IMR-90 (cell line): ENCODE measurements at regions not wholly inside any gene's neighbourhood (a gene's known extent, or its start where the extent isn't known, plus 50 kb on each side); places are given as distances from the start of the nearest gene placed in this dataset.

Source experiments
- ATAC-seq: fragments of 200-7000 bp; cut with Tn5 transposase; 2 replicates; pipeline ENCODE4 v1.9.1; 2020; ENCODE audit warnings: low read depth, mild to moderate bottlenecking, moderate library complexity
- BruUV-seq: library from RNA; stranded (reverse); fragments of 400-500 nt; replicated peaks from 2 replicates; lab custom pipeline; 2021; lab: Mats Ljungman, UMichigan
- CTCF ChIA-PET: fragments of 300-600 bp; formaldehyde crosslinking; extraction: SDS; loops from one replicate; lab custom pipeline; 2021; ENCODE audit warnings: antibody characterized with exemption; lab: Yijun Ruan, JAX
- POLR2A ChIA-PET: fragments of 300-600 bp; sonication (Branson Sonifier 250); formaldehyde crosslinking; loops from one replicate; lab custom pipeline; 2022; ENCODE audit warnings: antibody characterized with exemption; ENCODE audit not compliant: unreplicated experiment; lab: Charles Lee
- DNase-seq: peaks from one replicate; pipeline ENCODE4 v3.0.0; 2013
- H2AFZ ChIP-seq: replicated peaks from 2 replicates; pipeline ENCODE3; 2013; ENCODE audit warnings: low read length, mild to moderate bottlenecking; ENCODE audit not compliant: poor library complexity
- H2AK5ac ChIP-seq: 2 replicates; pipeline ENCODE4 v1.6.1; 2013; ENCODE audit warnings: low read depth, low read length, inconsistent platforms
- H2AK9ac ChIP-seq: replicated peaks from 2 replicates; pipeline ENCODE3; 2013; ENCODE audit warnings: mild to moderate bottlenecking, low read depth, low read length, moderate library complexity; ENCODE audit not compliant: poor library complexity
- H2BK120ac ChIP-seq: 2 replicates; pipeline ENCODE4 v1.6.1; 2013; ENCODE audit warnings: low read depth, low read length, inconsistent platforms
- H2BK15ac ChIP-seq: 3 replicates; pipeline ENCODE4 v1.6.1; 2013; ENCODE audit warnings: low read depth, low read length, inconsistent platforms
- H2BK20ac ChIP-seq: 2 replicates; pipeline ENCODE4 v1.6.1; 2013; ENCODE audit warnings: low read depth, mild to moderate bottlenecking, inconsistent platforms, low read length, moderate library complexity
- H2BK5ac ChIP-seq: 2 replicates; pipeline ENCODE4 v1.6.1; 2013; ENCODE audit warnings: mild to moderate bottlenecking, low read depth, low read length, inconsistent platforms; ENCODE audit not compliant: poor library complexity, severe bottlenecking
- H3K14ac ChIP-seq: replicated peaks from 2 replicates; pipeline ENCODE4 v1.6.1; 2013; ENCODE audit warnings: low read depth, low read length, inconsistent platforms
- H3K18ac ChIP-seq: 2 replicates; pipeline ENCODE4 v1.6.1; 2013; ENCODE audit warnings: low read depth, low read length, control low read depth
- H3K23ac ChIP-seq: 2 replicates; pipeline ENCODE4 v1.6.1; 2013; ENCODE audit warnings: low read depth, low read length, inconsistent platforms
- H3K27ac ChIP-seq: 2 replicates; pipeline ENCODE4 v1.5.1; 2013; ENCODE audit warnings: mild to moderate bottlenecking, control low read depth, low read length; ENCODE audit not compliant: insufficient read depth
- H3K27me3 ChIP-seq: 2 replicates; pipeline ENCODE4 v1.6.1; 2013; ENCODE audit warnings: low read length; ENCODE audit not compliant: control insufficient read depth, insufficient read depth
- H3K36me3 ChIP-seq: 2 replicates; pipeline ENCODE4 v1.6.1; 2013; ENCODE audit warnings: low read length, mixed read lengths; ENCODE audit not compliant: control insufficient read depth, insufficient read depth
- H3K4ac ChIP-seq: 2 replicates; pipeline ENCODE4 v1.6.1; 2013; ENCODE audit warnings: low read depth, low read length, inconsistent platforms
- H3K4me1 ChIP-seq: 2 replicates; pipeline ENCODE4 v1.6.1; 2013; ENCODE audit warnings: low read length, mixed read lengths; ENCODE audit not compliant: control insufficient read depth, insufficient read depth
- H3K4me2 ChIP-seq: 2 replicates; pipeline ENCODE4 v1.6.1; 2013; ENCODE audit warnings: low read depth, mild to moderate bottlenecking, control low read depth, low read length, moderate library complexity
- H3K4me3 ChIP-seq: 2 replicates; pipeline ENCODE4 v1.5.1; 2013; ENCODE audit warnings: low read depth, mild to moderate bottlenecking, control low read depth, low read length, moderate library complexity; ENCODE audit not compliant: insufficient read depth
- H3K56ac ChIP-seq: 2 replicates; pipeline ENCODE4 v1.6.1; 2013; ENCODE audit warnings: low read length, inconsistent platforms; ENCODE audit not compliant: insufficient read depth; ENCODE audit errors: extremely low read depth
- H3K79me1 ChIP-seq, 2 experiments: 2 replicates each; pipeline ENCODE4 v1.6.1; 2013; ENCODE audit warnings: low read length in 2 of 2, inconsistent platforms in 1 of 2, low read depth in 1 of 2
- H3K9ac ChIP-seq: 2 replicates; pipeline ENCODE4 v1.6.1; 2013; ENCODE audit warnings: low read depth, low read length, control low read depth
- H3K9me1 ChIP-seq: 2 replicates; pipeline ENCODE4 v1.6.1; 2013; ENCODE audit warnings: low read length, inconsistent platforms; ENCODE audit not compliant: insufficient read depth
- H3K9me3 ChIP-seq: 2 replicates; pipeline ENCODE4 v1.6.1; 2013; ENCODE audit warnings: low read length; ENCODE audit not compliant: control insufficient read depth, insufficient read depth
- H4K20me1 ChIP-seq: 2 replicates; pipeline ENCODE4 v1.6.1; 2013; ENCODE audit warnings: low read length, inconsistent platforms; ENCODE audit not compliant: insufficient read depth
- H4K5ac ChIP-seq: 2 replicates; pipeline ENCODE4 v1.6.1; 2013; ENCODE audit warnings: mild to moderate bottlenecking, low read depth, low read length, control low read depth
- H4K8ac ChIP-seq, 2 experiments: 2 replicates each; pipeline ENCODE4 v1.6.1; 2013; ENCODE audit warnings: low read depth in 2 of 2, low read length in 2 of 2, control low read depth in 1 of 2, inconsistent platforms in 1 of 2
- H4K91ac ChIP-seq: 2 replicates; pipeline ENCODE4 v1.6.1; 2013; ENCODE audit warnings: low read depth, low read length, inconsistent platforms; ENCODE audit not compliant: insufficient read depth
- BHLHE40 ChIP-seq: fragments of 150-350 bp; IDR thresholded peaks from 2 replicates; pipeline ENCODE4 v1.6.1; 2016; ENCODE audit warnings: mild to moderate bottlenecking, low read depth, low read length
- CEBPB ChIP-seq: IDR thresholded peaks from 2 replicates; pipeline ENCODE4 v1.6.1; 2012; ENCODE audit warnings: low read depth, low read length, improper control_type of control experiment
- CHD1 ChIP-seq: IDR thresholded peaks from 2 replicates; pipeline ENCODE4 v1.6.1; 2012; ENCODE audit warnings: low read depth, low read length, improper control_type of control experiment
- FOS ChIP-seq: fragments of 150-350 bp; IDR thresholded peaks from 2 replicates; pipeline ENCODE4 v1.6.1; 2016; ENCODE audit warnings: low read depth, low read length
- MAZ ChIP-seq: IDR thresholded peaks from 2 replicates; pipeline ENCODE4 v1.6.1; 2012; ENCODE audit warnings: low read depth, mild to moderate bottlenecking, low read length, improper control_type of control experiment, moderate library complexity, borderline replicate concordance
- MXI1 ChIP-seq: IDR thresholded peaks from 2 replicates; pipeline ENCODE4 v1.6.1; 2012; ENCODE audit warnings: low read depth, mild to moderate bottlenecking, low read length, moderate library complexity, borderline replicate concordance
- NFE2L2 ChIP-seq: fragments of 150-350 bp; IDR thresholded peaks from 2 replicates; pipeline ENCODE4 v1.6.1; 2016; ENCODE audit warnings: low read depth, mild to moderate bottlenecking, low read length
- POLR2A ChIP-seq: IDR thresholded peaks from 2 replicates; pipeline ENCODE4 v1.6.1; 2012; ENCODE audit warnings: mild to moderate bottlenecking, low read depth, low read length
- RAD21 ChIP-seq: IDR thresholded peaks from 2 replicates; pipeline ENCODE4 v1.6.1; 2012; ENCODE audit warnings: low read length, improper control_type of control experiment
- RCOR1 ChIP-seq: IDR thresholded peaks from 2 replicates; pipeline ENCODE4 v1.6.1; 2012; ENCODE audit warnings: mild to moderate bottlenecking, low read length, improper control_type of control experiment; ENCODE audit not compliant: insufficient replicate concordance
- RFX5 ChIP-seq: IDR thresholded peaks from 2 replicates; pipeline ENCODE4 v1.8.0; 2012; ENCODE audit warnings: low read depth, mild to moderate bottlenecking, low read length, moderate library complexity
- SMC3 ChIP-seq: fragments of 150-350 bp; IDR thresholded peaks from 2 replicates; pipeline ENCODE4 v1.6.1; 2016; ENCODE audit warnings: low read depth, mild to moderate bottlenecking, antibody characterized with exemption, low read length, moderate library complexity
- WGBS, 2 experiments: methylation state at CpG; one replicate each; pipeline versions ENCODE4 v1.1.5 to v1.1.7; 2013; ENCODE audit warnings: missing lambda C conversion rate in 2 of 2; ENCODE audit not compliant: insufficient read length in 1 of 2; ENCODE audit errors: extremely low coverage in 2 of 2; 5-methylcytosine and 5-hydroxymethylcytosine counted together
- dilution Hi-C: fragments of 300-500 bp; cut with HindIII; formaldehyde crosslinking; loops from one replicate; pipeline ENCODE4 v1.14.3; 2018; ENCODE audit warnings: low sequenced_read_pairs; ENCODE audit not compliant: unreplicated experiment
- in situ Hi-C: fragments of 300-500 bp; cut with MboI; formaldehyde crosslinking; loops from 3 replicates; pipeline ENCODE4 v1.14.3; 2019; ENCODE audit warnings: low sequenced_read_pairs, inconsistent platforms, mixed read lengths
- intact Hi-C: fragments of 100-400 bp; cut with micrococcal nuclease; formaldehyde crosslinking; loops from 2 replicates; pipeline ENCODE4 v1.10.0; 2022
- TF ChIP-seq, protein P1 (sequence below): conservative IDR thresholded peaks from 2 replicates; pipeline ENCODE4 v1.5.1; 2012; ENCODE audit warnings: mild to moderate bottlenecking, low read depth, low read length, improper control_type of control experiment
- TF ChIP-seq, protein P2 (sequence below): fragments of 150-350 bp; IDR thresholded peaks from 2 replicates; pipeline ENCODE4 v1.6.1; 2017; ENCODE audit warnings: mild to moderate bottlenecking, antibody characterized with exemption, low read length, low read depth
- TF ChIP-seq, protein P3 (sequence below): fragments of 150-350 bp; IDR thresholded peaks from 2 replicates; pipeline ENCODE4 v1.6.1; 2016; ENCODE audit warnings: low read depth, mild to moderate bottlenecking, low read length, moderate library complexity, borderline replicate concordance

DNA sequence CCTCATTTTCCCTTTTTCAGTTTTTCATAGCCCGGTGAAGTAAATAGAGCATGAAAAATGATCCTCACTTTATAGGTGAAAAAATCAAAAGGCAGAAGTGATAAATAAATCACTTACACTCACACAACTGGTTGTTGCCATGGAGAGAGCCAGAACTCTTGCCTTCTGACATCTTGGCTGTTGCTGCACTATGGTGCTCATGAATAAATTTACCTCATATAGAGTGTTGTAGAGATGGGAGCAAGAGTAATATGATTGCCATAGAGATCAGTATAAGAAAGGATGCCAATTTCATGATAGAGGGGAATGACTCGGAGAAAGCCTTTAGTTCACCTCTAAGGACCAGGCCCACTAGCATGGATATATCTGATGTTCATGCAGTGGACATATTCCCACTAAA, 82.5 kb upstream of the TMEM178A start:
- H3K23ac ChIP-seq: no peak overlapping the region
- no peaks in the 10 kb centered on the region for H3K27me3 ChIP-seq
- peaks cover 5% of the 10 kb centered on the region; the same call in 1 of the 2 replicates for H3K9me3 ChIP-seq
- no peak overlapping the region for H3K4me2 ChIP-seq
- no peak overlapping the region for H4K91ac ChIP-seq
- H3K4ac ChIP-seq: no peak overlapping the region
- WGBS, 2 experiments: no CpG with 5 or more reads among the region's 2 CpGs
- POLR2A ChIA-PET: no interaction called here
- H3K56ac ChIP-seq: no peak overlapping the region
- peaks cover 5% of the 10 kb centered on the region; the same call in 1 of the 2 replicates for H3K4me1 ChIP-seq
- H3K14ac ChIP-seq: no peak overlapping the region
- H3K79me1 ChIP-seq: no peaks in the 10 kb centered on the region
- no peak overlapping the region for H2BK15ac ChIP-seq
- no peak for ATAC-seq
- DNase-seq: no peak
- H3K9ac ChIP-seq: no peak overlapping the region
- no peak overlapping the region for H4K8ac ChIP-seq
- no peak overlapping the region for H2BK120ac ChIP-seq
- no peak overlapping the region for H2AK5ac ChIP-seq
- no peaks in the 10 kb centered on the region for H4K20me1 ChIP-seq
- no peaks in the 10 kb centered on the region for H3K9me1 ChIP-seq
- intact Hi-C loops: no loop called here
- TF ChIP-seq POLR2A (no peak), MXI1 (no peak), NFE2L2 (no peak), RCOR1 (no peak), CHD1 (no peak), FOS (no peak), RFX5 (no peak), SMC3 (no peak), MAZ (no peak), CEBPB (no peak), BHLHE40 (no peak), RAD21 (no peak)
- TF ChIP-seq, protein P1, sequence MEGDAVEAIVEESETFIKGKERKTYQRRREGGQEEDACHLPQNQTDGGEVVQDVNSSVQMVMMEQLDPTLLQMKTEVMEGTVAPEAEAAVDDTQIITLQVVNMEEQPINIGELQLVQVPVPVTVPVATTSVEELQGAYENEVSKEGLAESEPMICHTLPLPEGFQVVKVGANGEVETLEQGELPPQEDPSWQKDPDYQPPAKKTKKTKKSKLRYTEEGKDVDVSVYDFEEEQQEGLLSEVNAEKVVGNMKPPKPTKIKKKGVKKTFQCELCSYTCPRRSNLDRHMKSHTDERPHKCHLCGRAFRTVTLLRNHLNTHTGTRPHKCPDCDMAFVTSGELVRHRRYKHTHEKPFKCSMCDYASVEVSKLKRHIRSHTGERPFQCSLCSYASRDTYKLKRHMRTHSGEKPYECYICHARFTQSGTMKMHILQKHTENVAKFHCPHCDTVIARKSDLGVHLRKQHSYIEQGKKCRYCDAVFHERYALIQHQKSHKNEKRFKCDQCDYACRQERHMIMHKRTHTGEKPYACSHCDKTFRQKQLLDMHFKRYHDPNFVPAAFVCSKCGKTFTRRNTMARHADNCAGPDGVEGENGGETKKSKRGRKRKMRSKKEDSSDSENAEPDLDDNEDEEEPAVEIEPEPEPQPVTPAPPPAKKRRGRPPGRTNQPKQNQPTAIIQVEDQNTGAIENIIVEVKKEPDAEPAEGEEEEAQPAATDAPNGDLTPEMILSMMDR: no peak
- TF ChIP-seq, protein P2, sequence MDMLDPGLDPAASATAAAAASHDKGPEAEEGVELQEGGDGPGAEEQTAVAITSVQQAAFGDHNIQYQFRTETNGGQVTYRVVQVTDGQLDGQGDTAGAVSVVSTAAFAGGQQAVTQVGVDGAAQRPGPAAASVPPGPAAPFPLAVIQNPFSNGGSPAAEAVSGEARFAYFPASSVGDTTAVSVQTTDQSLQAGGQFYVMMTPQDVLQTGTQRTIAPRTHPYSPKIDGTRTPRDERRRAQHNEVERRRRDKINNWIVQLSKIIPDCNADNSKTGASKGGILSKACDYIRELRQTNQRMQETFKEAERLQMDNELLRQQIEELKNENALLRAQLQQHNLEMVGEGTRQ: no peak
- TF ChIP-seq, protein P3, sequence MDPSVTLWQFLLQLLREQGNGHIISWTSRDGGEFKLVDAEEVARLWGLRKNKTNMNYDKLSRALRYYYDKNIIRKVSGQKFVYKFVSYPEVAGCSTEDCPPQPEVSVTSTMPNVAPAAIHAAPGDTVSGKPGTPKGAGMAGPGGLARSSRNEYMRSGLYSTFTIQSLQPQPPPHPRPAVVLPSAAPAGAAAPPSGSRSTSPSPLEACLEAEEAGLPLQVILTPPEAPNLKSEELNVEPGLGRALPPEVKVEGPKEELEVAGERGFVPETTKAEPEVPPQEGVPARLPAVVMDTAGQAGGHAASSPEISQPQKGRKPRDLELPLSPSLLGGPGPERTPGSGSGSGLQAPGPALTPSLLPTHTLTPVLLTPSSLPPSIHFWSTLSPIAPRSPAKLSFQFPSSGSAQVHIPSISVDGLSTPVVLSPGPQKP: no peak
- H2BK5ac ChIP-seq: no peak overlapping the region
- H2AFZ ChIP-seq: no peak overlapping the region
- no peak overlapping the region for H2BK20ac ChIP-seq
- dilution Hi-C loops: no loop called here
- H3K18ac ChIP-seq: no peak overlapping the region
- BruUV-seq: no TSS peak
- no peak overlapping the region for H3K4me3 ChIP-seq
- no peak overlapping the region for H3K27ac ChIP-seq
- CTCF ChIA-PET: no interaction called here
- H2AK9ac ChIP-seq: no peak overlapping the region
- H3K36me3 ChIP-seq: no peaks in the 10 kb centered on the region
- in situ Hi-C loops: no loop called here
- no peak overlapping the region for H4K5ac ChIP-seq
